ENCODE measurements at regions not wholly inside any gene's neighbourhood (a gene's known extent, or its start where the extent isn't known, plus 50 kb on each side); places are given as distances from the start of the nearest gene placed in this dataset.

GRCh38 chr20:5670874-5671273 is 60.1 kb upstream of the GPCPD1 start:
- DNase-seq, result no peak
- no peaks in the 10 kb centered on the region for H3K4me1 ChIP-seq (ENCODE audit: insufficient read depth, low read length)
- H2BK120ac ChIP-seq (ENCODE audit: low read depth, low read length, poor library complexity, severe bottlenecking), result no peak overlapping the region
- Mint-ChIP-seq H3K27ac (peak overlapping the region in 1 of 3 experiments; percentile 79; a peak in 1 of 7 replicates), H3K4me1 (no peaks in the 10 kb centered on the region), H3K36me3 (ENCODE audit: insufficient read depth in 1 of 3, low read depth in 3 of 3) (no peaks in the 10 kb centered on the region; a peak in 1 of 7 replicates), H3K27me3 (ENCODE audit: low read depth) (no peaks in the 10 kb centered on the region), H3K9me3 (no peaks in the 10 kb centered on the region), H3K4me3 (no peak overlapping the region)
- no peak overlapping the region for H2BK12ac ChIP-seq (ENCODE audit: insufficient read length, low read depth, low read length)
- no peaks in the 10 kb centered on the region for H3K79me2 ChIP-seq (ENCODE audit: insufficient read depth, low read length)
- H4K5ac ChIP-seq (ENCODE audit: insufficient read length, low read depth, low read length), result no peak overlapping the region
- no peaks in the 10 kb centered on the region for H3K23me2 ChIP-seq (ENCODE audit: insufficient read length, low read depth, low read length, poor library complexity, severe bottlenecking)
- H2AFZ ChIP-seq (ENCODE audit: low read length), result no peak overlapping the region
- TF ChIP-seq CTCF (conservative IDR thresholded peaks at IDR 0.05), result no peak
- no peak overlapping the region for H3K56ac ChIP-seq (ENCODE audit: insufficient read length, low read depth, low read length)
- H2BK15ac ChIP-seq (ENCODE audit: low read depth, low read length), result no peak overlapping the region
- no CpG with 5 or more reads among the region's 2 CpGs for WGBS (ENCODE audit: extremely low coverage, insufficient read length, low lambda C conversion rate)
- H3K23ac ChIP-seq (ENCODE audit: insufficient read length, low read depth, low read length), result no peak overlapping the region
- no peak overlapping the region for H2AK5ac ChIP-seq (ENCODE audit: insufficient read length, low read length)
- no peak overlapping the region for H2BK5ac ChIP-seq (ENCODE audit: insufficient read length, low read length)
- no peaks in the 10 kb centered on the region for H4K20me1 ChIP-seq (ENCODE audit: control insufficient read depth, insufficient read depth, insufficient read length)
- H4K91ac ChIP-seq (ENCODE audit: insufficient read length, low read depth, low read length), result no peak overlapping the region
- H2BK20ac ChIP-seq (ENCODE audit: low read depth, low read length, poor library complexity, severe bottlenecking), result no peak overlapping the region
- H3T11ph ChIP-seq (ENCODE audit: low read length), result no peak overlapping the region
- H3K14ac ChIP-seq (ENCODE audit: insufficient read depth, low read length), result no peak overlapping the region
- no peak overlapping the region for H3K18ac ChIP-seq (ENCODE audit: insufficient read length, low read depth, low read length)
- no peaks in the 10 kb centered on the region for H3K9me3 ChIP-seq (ENCODE audit: control insufficient read depth, low read depth, low read length)
- no peak overlapping the region for H3K27ac ChIP-seq (ENCODE audit: insufficient read length, low read depth, low read length)
- no peak overlapping the region for H3K4me2 ChIP-seq (ENCODE audit: insufficient read depth, insufficient read length, low read length)
- H3K79me1 ChIP-seq (ENCODE audit: insufficient read depth, low read depth, low read length, poor library complexity, severe bottlenecking), result no peaks in the 10 kb centered on the region
- no peak overlapping the region for H3K9ac ChIP-seq (ENCODE audit: extremely low read depth, insufficient read length, low read length)
- no peak overlapping the region for H4K8ac ChIP-seq (replicated peaks; ENCODE audit: insufficient read length, low read depth, low read length)
- H3K4ac ChIP-seq (ENCODE audit: low read depth, low read length), result no peak overlapping the region
- H3K27me3 ChIP-seq (ENCODE audit: insufficient read depth, low read length), result no peaks in the 10 kb centered on the region

Measured in H9 (cell line).